Adrenal gland (tissue), 5 donors: ENCODE measurements at regions not wholly inside any gene's neighbourhood (a gene's known extent, or its start where the extent isn't known, plus 50 kb on each side); places are given as distances from the start of the nearest gene placed in this dataset.

Experiments used
- CTCF ChIP-seq, 6 experiments: fragments of 450-650 bp in 4 of 6; fragments of 200-600 bp in 2 of 6; sonication (generic) in 1 of 6; IDR thresholded peaks; 1 replicate in 5 of 6; 2 replicates in 1 of 6; pipeline versions ENCODE4 v1.5.1 to v1.8.0; 2016 to 2021; ENCODE audit warnings: antibody characterized with exemption in 6 of 6, mild to moderate bottlenecking in 2 of 6, moderate library complexity in 1 of 6
- POLR2A ChIP-seq, 2 donors: fragments of 450-650 bp; IDR thresholded peaks; one replicate each; pipeline ENCODE4 v1.6.1; 2017; ENCODE audit warnings: antibody characterized with exemption in 2 of 2, mild to moderate bottlenecking in 2 of 2, moderate library complexity in 1 of 2
- donor health status: DM: no; HTN: no; CAD: no.

GRCh38 chr5:174444479-174445188 lies 279.7 kb upstream of the MSX2 start:
- no peak for TF ChIP-seq CTCF (IDR thresholded peaks at IDR 0.05)
- TF ChIP-seq POLR2A (IDR thresholded peaks at IDR 0.05) = no peak
